ENCODE measurements at regions not wholly inside any gene's neighbourhood (a gene's known extent, or its start where the extent isn't known, plus 50 kb on each side); places are given as distances from the start of the nearest gene placed in this dataset.
A peak's percentile ranks its signal among the peaks of the same experiment; 100 is the strongest.

- H3K4me2 ChIP-seq = no peak overlapping the region
- 10% methylated on average over 4 of the region's 4 CpGs for WGBS (ENCODE audit: low lambda C conversion rate)
- POLR2A ChIA-PET = no interaction called here
These were observed 95.9 kb upstream of the PCSK1 start for GRCh38 chr5:96528826-96529474.

More at GRCh38 chr5:96528826-96529474, 95.9 kb upstream of the PCSK1 start:
- Histone ChIP-seq H3K36me3 (replicated peaks in 1 of 2; ENCODE audit: control insufficient read depth in 1 of 2, insufficient read depth in 2 of 2, low read length in 1 of 2) (no peaks in the 10 kb centered on the region), H3K9me3 (no peaks in the 10 kb centered on the region), H3K4me1 (ENCODE audit: control insufficient read depth in 1 of 2, insufficient read depth in 2 of 2, low read depth in 1 of 2, low read length in 1 of 2) (peaks cover 13 to 19% of the 10 kb centered on the region in 2 experiments; a peak in 3 of 4 replicates), H3K79me2 (ENCODE audit: insufficient read depth) (no peaks in the 10 kb centered on the region), H2AFZ (ENCODE audit: low read depth) (0 out of 2 replicates have a peak overlapping the region, but pooled peaks have one; percentile 57), H3K4me3 (ENCODE audit: low read depth in 2 of 2, low read length in 1 of 2) (no peak overlapping the region), H3K27ac (ENCODE audit: low read depth in 2 of 2, low read length in 1 of 2) (peak overlapping the region; percentile 16 to 34; a peak in 3 of 4 replicates), H4K20me1 (ENCODE audit: insufficient read depth) (no peaks in the 10 kb centered on the region), H3K27me3 (ENCODE audit: insufficient read depth) (no peaks in the 10 kb centered on the region), H3K9ac (no peak overlapping the region), H3F3A (replicated peaks; ENCODE audit: insufficient read depth) (no peaks in the 10 kb centered on the region), H3K9me2 (no peaks in the 10 kb centered on the region)
- TF ChIP-seq CTCF (IDR thresholded peaks at IDR 0.05) (no peak), GATA2 (CRISPR knock-in tag; IDR thresholded peaks at IDR 0.05) (peak; percentile 54), TEAD4 (IDR thresholded peaks at IDR 0.05; ENCODE audit: borderline replicate concordance, insufficient read depth) (no peak), SMC3 (IDR thresholded peaks at IDR 0.05; ENCODE audit: low read depth, low read length) (no peak), RXRA (IDR thresholded peaks at IDR 0.05; ENCODE audit: borderline replicate concordance, low read depth) (no peak), NFIC (IDR thresholded peaks at IDR 0.05; ENCODE audit: borderline replicate concordance) (peak; percentile 77), EZH2phosphoT487 (IDR thresholded peaks at IDR 0.05; ENCODE audit: borderline replicate concordance, low read depth) (no peak), FOSL2 (IDR thresholded peaks at IDR 0.05; ENCODE audit: borderline replicate concordance, low read depth) (no peak), MAX (IDR thresholded peaks at IDR 0.05; ENCODE audit: low read depth) (no peak), RFX5 (IDR thresholded peaks at IDR 0.05; ENCODE audit: low read length) (no peak), PBX3 (IDR thresholded peaks at IDR 0.05) (peak; percentile 86), EP300 (IDR thresholded peaks at IDR 0.05; ENCODE audit: borderline replicate concordance in 1 of 2, low read depth in 1 of 2, low read length in 1 of 2) (peak in 1 of 2 experiments; percentile 74; a peak in 3 of 4 replicates), POLR2AphosphoS5 (IDR thresholded peaks at IDR 0.05; ENCODE audit: low read depth, low read length) (no peak; the same call in 1 of the 2 replicates), TCF12 (IDR thresholded peaks at IDR 0.05) (peak; percentile 83), JUND (IDR thresholded peaks at IDR 0.05) (peak; percentile 46; the same call in 1 of the 2 replicates)
- CTCF ChIA-PET = interaction anchor here (1.0 kb wide), 1 partner anchor 11 kb away, joined by 3 read pairs; no protein-coding TSS in a partner anchor
- peak; percentile 27 for DNase-seq
